HEK293T (cell line): ENCODE measurements at regions not wholly inside any gene's neighbourhood (a gene's known extent, or its start where the extent isn't known, plus 50 kb on each side); places are given as distances from the start of the nearest gene placed in this dataset.
A peak's percentile ranks its signal among the peaks of the same experiment; 100 is the strongest.

ENCODE experiments used
- CTCF ChIA-PET: fragments of 350-600 bp; formaldehyde crosslinking; extraction: SDS; loops from one replicate; lab custom pipeline; 2021; ENCODE audit warnings: antibody characterized with exemption, inconsistent platforms; lab: Yijun Ruan, JAX
- POLR2A ChIA-PET: fragments of 350-600 bp; formaldehyde crosslinking; extraction: SDS; loops from one replicate; lab custom pipeline; 2020; ENCODE audit warnings: antibody characterized with exemption, inconsistent platforms; lab: Yijun Ruan, JAX
- DNase-seq: peaks from one replicate; pipeline ENCODE4 v3.0.0; 2012; ENCODE audit warnings: mixed read lengths; ENCODE audit errors: extremely low spot score
- ARNT ChIP-seq: fragments of 450-650 bp; IDR thresholded peaks from 2 replicates; pipeline ENCODE4 v1.6.1; 2017; ENCODE audit warnings: mild to moderate bottlenecking
- BHLHE40 ChIP-seq: fragments of 450-650 bp; IDR thresholded peaks from 2 replicates; pipeline ENCODE4 v1.6.1; 2016; ENCODE audit warnings: mild to moderate bottlenecking, moderate library complexity, borderline replicate concordance
- CTBP1 ChIP-seq: fragments of 450-650 bp; IDR thresholded peaks from 2 replicates; pipeline ENCODE4 v1.6.1; 2016; ENCODE audit warnings: borderline replicate concordance
- ELF4 ChIP-seq: fragments of 450-650 bp; IDR thresholded peaks from 2 replicates; pipeline ENCODE4 v1.6.1; 2017; ENCODE audit warnings: antibody characterized with exemption
- FOXA1 ChIP-seq: fragments of 450-650 bp; IDR thresholded peaks from 2 replicates; pipeline ENCODE4 v1.6.1; 2016; ENCODE audit warnings: mild to moderate bottlenecking
- FOXK2 ChIP-seq: fragments of 450-650 bp; IDR thresholded peaks from 2 replicates; pipeline ENCODE4 v1.6.1; 2016; ENCODE audit warnings: mild to moderate bottlenecking
- FOXM1 ChIP-seq: fragments of 450-650 bp; IDR thresholded peaks from 2 replicates; pipeline ENCODE4 v1.6.1; 2017; ENCODE audit warnings: mild to moderate bottlenecking, borderline replicate concordance
- HDGF ChIP-seq: fragments of 450-650 bp; IDR thresholded peaks from 2 replicates; pipeline ENCODE4 v1.6.1; 2017; ENCODE audit warnings: antibody characterized with exemption, borderline replicate concordance
- L3MBTL2 ChIP-seq: fragments of 450-650 bp; conservative IDR thresholded peaks from 2 replicates; pipeline ENCODE4 v1.6.1; 2016; ENCODE audit warnings: mild to moderate bottlenecking
- LEF1 ChIP-seq: fragments of 450-650 bp; IDR thresholded peaks from 2 replicates; pipeline ENCODE4 v1.6.1; 2017; ENCODE audit warnings: mild to moderate bottlenecking, borderline replicate concordance
- NFRKB ChIP-seq: fragments of 450-650 bp; IDR thresholded peaks from 2 replicates; pipeline ENCODE4 v1.6.1; 2016; ENCODE audit warnings: mild to moderate bottlenecking, moderate library complexity
- SP1 ChIP-seq: fragments of 450-650 bp; IDR thresholded peaks from 2 replicates; pipeline ENCODE4 v1.6.1; 2017
- SUZ12 ChIP-seq: fragments of 450-650 bp; IDR thresholded peaks from 2 replicates; pipeline ENCODE4 v1.6.1; 2016; ENCODE audit warnings: mild to moderate bottlenecking
- TARDBP ChIP-seq: fragments of 450-650 bp; IDR thresholded peaks from 2 replicates; pipeline ENCODE4 v1.6.1; 2016
- ZNF384 ChIP-seq: fragments of 450-650 bp; IDR thresholded peaks from 2 replicates; pipeline ENCODE4 v1.6.1; 2016
- TF ChIP-seq, protein P1 (sequence below): fragments of 450-650 bp; IDR thresholded peaks from 2 replicates; pipeline ENCODE4 v1.6.1; 2016

DNA sequence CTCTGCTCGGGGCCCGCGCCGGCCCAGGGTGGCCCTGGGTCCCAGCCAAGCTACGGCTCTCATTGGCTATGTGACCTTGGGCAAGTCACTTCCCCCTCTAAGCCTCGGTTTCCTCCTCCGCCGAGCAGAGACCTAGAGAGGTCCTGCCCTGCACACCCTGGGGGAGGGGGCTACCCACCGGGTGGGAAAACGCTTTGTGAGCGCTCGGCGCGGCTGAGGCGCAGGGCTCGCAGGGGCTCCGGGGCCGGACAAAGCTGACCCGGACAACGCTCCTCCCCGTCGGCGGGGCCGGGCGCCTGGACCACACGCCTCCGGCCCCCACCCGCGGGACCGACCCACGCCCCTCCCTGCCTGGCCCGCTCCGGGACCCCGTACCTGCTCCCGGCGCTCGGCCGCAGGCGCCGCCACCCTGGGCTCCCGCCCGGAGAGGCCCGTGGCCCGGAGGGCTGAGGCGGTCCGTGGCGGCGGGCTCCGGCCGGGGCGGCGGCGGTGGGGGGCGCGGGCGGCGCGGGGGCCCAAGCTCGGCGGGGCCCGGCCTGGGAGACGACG is 85.7 kb upstream of the MELK start:
- ChIA-PET CTCF (no interaction called here), POLR2A (interaction anchor here (1.3 to 1.7 kb wide), 2 partner anchors 10 kb away, joined by 4 read pairs; no protein-coding TSS in a partner anchor)
- no peak for TF ChIP-seq FOXM1
- DNase-seq = peak; percentile 30

DNA sequence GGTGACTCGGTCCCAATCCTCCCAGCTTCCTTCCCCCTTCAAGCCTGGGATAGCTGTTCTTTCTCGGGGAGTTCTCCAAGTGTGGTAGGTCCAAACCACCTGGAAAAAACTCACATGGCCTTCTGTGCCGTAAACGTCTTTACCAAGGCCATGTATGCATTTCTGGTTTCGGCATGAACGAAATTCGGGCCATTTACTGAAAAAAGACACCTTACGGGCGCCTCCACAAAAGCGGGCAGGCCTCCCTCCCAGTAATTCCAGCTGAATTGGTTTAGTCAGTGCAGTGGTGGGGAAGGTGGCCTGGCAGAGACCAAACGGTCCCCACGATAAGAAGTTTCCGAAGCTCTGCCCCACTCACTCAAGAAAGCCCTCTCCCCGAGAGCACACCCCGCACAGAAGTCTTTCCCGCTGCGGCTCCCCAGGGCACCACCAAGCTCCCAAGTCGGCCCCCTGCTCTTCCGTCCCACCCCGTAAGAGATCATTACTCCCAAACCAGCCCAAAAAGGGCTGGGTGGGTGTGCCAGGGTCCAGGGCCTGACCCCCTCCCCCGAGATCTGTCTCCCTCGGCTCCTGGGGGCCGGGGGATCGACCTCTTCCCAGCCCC is 86.3 kb upstream of the MELK start:
- TF ChIP-seq NFRKB (no peak), ARNT (no peak), SP1 (no peak), BHLHE40 (no peak)
- ChIA-PET POLR2A (no interaction called here), CTCF (no interaction called here)
- no peak for DNase-seq

DNA sequence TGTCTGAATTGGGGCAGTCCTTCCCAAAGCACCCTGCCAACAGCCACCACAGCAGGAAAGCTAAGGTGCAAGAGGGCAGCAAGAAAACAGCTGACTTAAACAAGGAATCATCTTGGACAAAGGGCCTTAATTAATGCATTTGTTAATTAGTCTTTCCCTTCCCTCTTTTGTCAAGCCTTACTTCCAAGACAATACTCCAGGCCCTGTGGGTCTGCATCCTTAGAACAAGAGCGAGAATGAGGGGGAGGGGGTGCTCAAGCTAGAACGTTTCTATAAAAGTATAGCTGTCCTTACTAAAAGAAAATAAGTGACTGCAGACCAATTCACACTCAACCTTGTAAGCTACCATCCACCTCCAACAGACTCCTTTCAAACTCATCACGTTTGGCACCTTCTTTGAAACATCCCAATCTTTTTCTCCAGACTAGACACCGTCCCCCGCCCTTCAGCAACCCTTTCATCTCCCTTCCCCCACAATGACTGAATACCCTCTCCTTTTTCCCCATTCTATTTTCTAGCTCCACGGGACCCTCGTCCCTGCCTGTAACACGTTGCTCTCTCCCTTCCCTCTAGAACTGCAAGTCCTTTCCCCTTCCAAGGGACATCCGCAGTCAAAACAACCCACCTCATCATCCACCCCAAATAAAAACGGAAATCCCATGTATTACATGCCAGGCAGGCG is 85.7 kb upstream of the RNF38 start:
- TF ChIP-seq TARDBP (no peak), L3MBTL2 (peak; percentile 50)
- POLR2A ChIA-PET = no interaction called here
- CTCF ChIA-PET = interaction anchor here (0.6 kb wide), 1 partner anchor 72 kb away, joined by 5 read pairs; no protein-coding TSS in a partner anchor

DNA sequence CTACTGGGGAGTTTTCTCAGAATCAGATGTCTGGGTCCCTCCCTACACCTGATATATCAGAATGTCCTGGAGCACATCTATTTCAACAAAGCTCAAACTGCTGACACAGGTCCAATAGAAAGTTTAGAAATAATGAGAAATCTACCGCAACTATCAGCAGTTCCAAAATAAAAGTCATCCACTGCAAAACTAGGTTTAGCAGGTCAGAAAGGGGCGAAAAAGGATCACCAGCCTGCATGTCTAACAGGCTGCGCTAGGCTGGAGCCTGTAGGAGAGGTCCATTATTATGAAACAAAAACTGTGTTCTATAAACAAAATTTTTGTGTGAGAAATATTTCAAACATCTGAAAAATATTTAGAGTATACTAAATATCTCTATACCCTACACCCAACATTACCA is 84.1 kb upstream of the RNF38 start:
- TF ChIP-seq SUZ12 (no peak), ZNF384 (no peak), ARNT (no peak), L3MBTL2 (no peak), FOXM1 (no peak), SP1 (no peak), LEF1 (no peak), ELF4 (no peak), TARDBP (no peak), HDGF (no peak), NFRKB (no peak)
- POLR2A ChIA-PET = no interaction called here
- no peak for DNase-seq
- CTCF ChIA-PET = interaction anchor here (0.6 kb wide), 1 partner anchor 78 kb away, joined by 3 read pairs; no protein-coding TSS in a partner anchor

More for the DNA sequence above, 85.7 kb upstream of the RNF38 start:
- no peak for DNase-seq

DNA sequence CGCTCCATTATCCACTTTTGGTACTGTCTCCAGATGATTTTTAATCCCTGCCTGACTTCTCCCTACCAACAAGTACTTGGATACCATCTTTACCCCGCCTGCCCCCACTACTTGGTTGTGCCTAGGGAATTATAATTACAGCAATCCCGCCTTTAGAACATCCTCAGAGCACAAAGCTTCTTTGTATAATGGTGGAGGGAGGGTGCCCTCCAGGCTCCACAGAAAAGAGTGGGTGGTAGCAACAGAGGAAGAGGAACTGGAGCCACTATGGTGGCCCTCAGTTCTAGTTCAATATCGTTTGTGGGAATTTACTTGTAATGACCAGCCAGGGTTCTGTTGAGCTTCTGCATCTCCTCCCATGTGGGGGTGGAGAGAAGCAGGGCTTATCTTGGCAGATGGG is 79.0 kb upstream of the RNF38 start:
- DNase-seq = no peak
- ChIA-PET CTCF (no interaction called here), POLR2A (interaction anchor here (1.0 kb wide), 1 partner anchor 9 kb away, joined by 3 read pairs; no protein-coding TSS in a partner anchor)
- TF ChIP-seq HDGF (no peak), L3MBTL2 (no peak), ELF4 (no peak), BHLHE40 (no peak), NFRKB (no peak), TARDBP (no peak), ZNF384 (no peak), CTBP1 (no peak), SUZ12 (no peak), FOXA1 (no peak), LEF1 (no peak), FOXK2 (no peak), ARNT (no peak), SP1 (no peak), FOXM1 (no peak)
- TF ChIP-seq, protein P1, sequence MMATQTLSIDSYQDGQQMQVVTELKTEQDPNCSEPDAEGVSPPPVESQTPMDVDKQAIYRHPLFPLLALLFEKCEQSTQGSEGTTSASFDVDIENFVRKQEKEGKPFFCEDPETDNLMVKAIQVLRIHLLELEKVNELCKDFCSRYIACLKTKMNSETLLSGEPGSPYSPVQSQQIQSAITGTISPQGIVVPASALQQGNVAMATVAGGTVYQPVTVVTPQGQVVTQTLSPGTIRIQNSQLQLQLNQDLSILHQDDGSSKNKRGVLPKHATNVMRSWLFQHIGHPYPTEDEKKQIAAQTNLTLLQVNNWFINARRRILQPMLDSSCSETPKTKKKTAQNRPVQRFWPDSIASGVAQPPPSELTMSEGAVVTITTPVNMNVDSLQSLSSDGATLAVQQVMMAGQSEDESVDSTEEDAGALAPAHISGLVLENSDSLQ = no peak

DNA sequence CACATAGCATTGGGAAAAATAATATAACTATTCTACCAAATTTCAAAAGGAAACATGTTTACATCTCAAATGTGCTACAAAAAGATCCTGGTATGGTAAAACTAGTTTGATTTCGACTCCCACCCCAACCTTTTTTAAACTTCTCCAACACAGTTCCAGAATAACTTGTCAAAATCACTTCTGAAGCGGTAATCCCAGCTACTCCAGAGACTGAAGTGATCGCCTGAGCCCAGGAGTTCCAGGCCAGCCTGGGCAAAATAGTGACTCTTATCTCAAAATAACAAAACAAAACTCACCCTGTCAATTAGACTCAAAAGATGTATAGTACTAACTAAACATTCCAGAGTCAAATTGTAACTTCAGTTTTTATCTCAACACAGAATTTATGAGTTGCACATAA is 71.3 kb upstream of the RNF38 start:
- no peak for DNase-seq
- TF ChIP-seq, protein P1 = peak; percentile 22; the same call in 1 of the 2 replicates
- TF ChIP-seq LEF1 = no peak
- CTCF ChIA-PET = no interaction called here
- POLR2A ChIA-PET = interaction anchor here (1.2 kb wide), 1 partner anchor 17 kb away, joined by 5 read pairs; no protein-coding TSS in a partner anchor

DNA sequence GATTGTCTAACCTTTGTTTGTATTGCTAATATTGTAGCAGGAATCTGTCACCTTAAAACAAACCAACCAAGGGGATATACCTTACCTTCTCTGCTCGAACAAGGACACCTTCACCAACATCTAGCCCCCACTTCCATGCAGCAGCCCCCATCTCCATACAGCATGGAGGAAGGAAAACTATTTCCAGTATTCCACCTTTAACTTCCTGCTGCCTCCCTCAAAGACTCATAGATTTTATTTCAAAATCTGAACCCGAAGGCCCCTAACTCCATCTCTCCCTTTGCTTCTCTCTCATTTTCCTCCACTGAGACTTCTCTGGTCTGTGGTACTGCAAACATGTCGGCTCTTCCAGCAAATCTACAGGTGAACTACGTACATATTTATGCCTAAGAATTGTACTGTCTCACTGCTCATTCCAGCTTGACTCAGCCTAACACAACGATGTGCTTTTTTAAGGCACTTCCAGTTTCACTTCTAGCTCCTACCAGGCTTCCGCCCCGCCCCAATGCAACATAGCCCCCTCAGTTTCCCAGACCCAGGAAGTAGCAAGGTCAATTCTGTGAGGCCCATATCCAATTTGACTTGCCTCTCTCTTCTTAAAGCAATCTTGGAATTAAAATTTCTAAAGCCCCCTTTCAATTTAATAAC is 70.7 kb upstream of the RNF38 start:
- ChIA-PET CTCF (no interaction called here), POLR2A (interaction anchor here (1.2 kb wide), 1 partner anchor 17 kb away, joined by 5 read pairs; no protein-coding TSS in a partner anchor)
- no peak for TF ChIP-seq HDGF
- TF ChIP-seq LEF1 = no peak
- TF ChIP-seq ZNF384 = no peak
- no peak for TF ChIP-seq NFRKB
- TF ChIP-seq CTBP1 = no peak
- no peak for TF ChIP-seq SUZ12
- TF ChIP-seq L3MBTL2 = no peak
- no peak for TF ChIP-seq FOXK2
- TF ChIP-seq BHLHE40 = no peak
- TF ChIP-seq FOXM1 = no peak
- no peak for TF ChIP-seq ARNT
- no peak for TF ChIP-seq FOXA1
- TF ChIP-seq, protein P1 = no peak
- no peak for TF ChIP-seq ELF4
- no peak for TF ChIP-seq TARDBP
- DNase-seq = no peak
